ENCODE measurements at regions not wholly inside any gene's neighbourhood (a gene's known extent, or its start where the extent isn't known, plus 50 kb on each side); places are given as distances from the start of the nearest gene placed in this dataset.

DNA sequence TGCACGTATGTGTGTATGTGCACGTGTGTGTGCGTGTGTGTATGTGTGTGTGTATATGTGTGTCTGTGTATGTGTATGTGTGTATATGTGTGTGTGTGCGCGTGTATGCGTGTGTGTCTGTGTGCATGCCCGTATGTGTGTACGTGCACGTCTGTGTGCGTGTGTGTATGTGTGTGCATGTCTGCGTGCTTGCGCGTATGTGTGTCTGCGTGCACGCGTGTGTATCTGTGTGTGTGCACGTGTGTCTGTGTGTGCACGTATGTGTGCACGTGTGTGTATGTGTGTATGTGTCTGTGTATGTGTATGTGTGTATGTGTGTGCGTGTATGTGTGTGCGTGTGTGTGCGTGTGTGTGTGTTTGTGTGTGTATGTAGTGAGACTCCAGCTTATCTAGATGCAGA, 97.5 kb upstream of the SPATS2L start:
- no peak overlapping the region for H3K4me3 ChIP-seq (ENCODE audit: low read length)
- no CpG with 5 or more reads among the region's 22 CpGs for WGBS (ENCODE audit: extremely low coverage, insufficient coverage, low lambda C conversion rate)

DNA sequence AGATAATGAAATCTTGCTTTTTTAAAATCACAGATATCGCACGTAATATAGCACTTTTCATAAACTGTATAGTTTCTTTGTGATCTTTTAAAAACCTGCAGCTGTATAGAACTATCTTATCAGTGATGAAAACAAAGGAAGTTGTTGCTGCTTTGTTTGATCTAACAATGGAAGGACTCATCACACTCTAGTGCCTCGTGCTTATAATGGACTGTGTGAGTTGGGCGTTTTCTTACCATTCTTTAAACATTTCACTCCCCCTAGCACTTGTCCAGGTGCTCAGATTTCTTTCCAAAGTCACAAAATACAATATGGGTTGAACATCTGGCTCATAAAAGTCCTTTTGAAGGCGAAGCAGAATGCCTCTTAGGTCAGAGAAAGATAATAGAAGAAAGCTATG, 94.8 kb upstream of the SPATS2L start:
- no peaks in the 10 kb centered on the region for H3K36me3 ChIP-seq (ENCODE audit: control insufficient read depth, insufficient read depth, low read length)
- no peak overlapping the region for H3K4me2 ChIP-seq (ENCODE audit: low read length)
- DNase-seq, result no peak
- H2BK5ac ChIP-seq (ENCODE audit: low read length), result no peak overlapping the region
- no peak overlapping the region for H3K4ac ChIP-seq (ENCODE audit: low read depth, low read length)
- no peak overlapping the region for H3K56ac ChIP-seq (ENCODE audit: low read length)
- no peak overlapping the region for H2BK120ac ChIP-seq (ENCODE audit: low read depth, low read length)
- H2BK15ac ChIP-seq (replicated peaks; ENCODE audit: low read depth), result no peak overlapping the region
- no peak overlapping the region for H2AK5ac ChIP-seq (ENCODE audit: low read length)
- WGBS (ENCODE audit: extremely low coverage, insufficient coverage, low lambda C conversion rate), result no CpG with 5 or more reads among the region's 5 CpGs
- no peak overlapping the region for H3K27ac ChIP-seq (ENCODE audit: low read depth, low read length)
- H3K18ac ChIP-seq (ENCODE audit: low read length), result no peak overlapping the region
- no peak overlapping the region for H4K8ac ChIP-seq (ENCODE audit: low read depth, low read length)
- no peak overlapping the region for H3K9ac ChIP-seq (ENCODE audit: low read length)
- no peaks in the 10 kb centered on the region for H3K79me2 ChIP-seq (ENCODE audit: control insufficient read depth, insufficient read depth, low read length)
- no peak overlapping the region for H4K5ac ChIP-seq (ENCODE audit: low read length)
- no peak overlapping the region for H3K23ac ChIP-seq (ENCODE audit: low read length)
- no peaks in the 10 kb centered on the region for H3K4me1 ChIP-seq (ENCODE audit: control insufficient read depth, low read depth, low read length)
- H3K4me3 ChIP-seq (ENCODE audit: low read length), result no peak overlapping the region
- H3K27me3 ChIP-seq (ENCODE audit: insufficient read depth, low read length, poor library complexity), result no peaks in the 10 kb centered on the region
- no peaks in the 10 kb centered on the region for H3K79me1 ChIP-seq (ENCODE audit: low read length)

More for the DNA sequence above, 97.5 kb upstream of the SPATS2L start:
- Histone ChIP-seq H2AK5ac (ENCODE audit: low read length) (no peak overlapping the region), H3K18ac (ENCODE audit: low read length) (no peak overlapping the region), H3K27me3 (ENCODE audit: insufficient read depth, low read length, poor library complexity) (no peaks in the 10 kb centered on the region), H3K23ac (ENCODE audit: low read length) (no peak overlapping the region), H3K79me1 (ENCODE audit: low read length) (no peaks in the 10 kb centered on the region), H2BK5ac (ENCODE audit: low read length) (no peak overlapping the region), H4K5ac (ENCODE audit: low read length) (no peak overlapping the region), H4K8ac (ENCODE audit: low read depth, low read length) (no peak overlapping the region), H3K27ac (ENCODE audit: low read depth, low read length) (no peak overlapping the region), H3K4ac (ENCODE audit: low read depth, low read length) (no peak overlapping the region), H3K4me2 (ENCODE audit: low read length) (no peak overlapping the region), H3K36me3 (ENCODE audit: control insufficient read depth, insufficient read depth, low read length) (no peaks in the 10 kb centered on the region), H2BK120ac (ENCODE audit: low read depth, low read length) (no peak overlapping the region), H2BK15ac (replicated peaks; ENCODE audit: low read depth) (no peak overlapping the region), H3K4me1 (ENCODE audit: control insufficient read depth, low read depth, low read length) (no peaks in the 10 kb centered on the region), H3K56ac (ENCODE audit: low read length) (no peak overlapping the region), H3K79me2 (ENCODE audit: control insufficient read depth, insufficient read depth, low read length) (no peaks in the 10 kb centered on the region), H3K9ac (ENCODE audit: low read length) (no peak overlapping the region)
- no peak for DNase-seq

DNA sequence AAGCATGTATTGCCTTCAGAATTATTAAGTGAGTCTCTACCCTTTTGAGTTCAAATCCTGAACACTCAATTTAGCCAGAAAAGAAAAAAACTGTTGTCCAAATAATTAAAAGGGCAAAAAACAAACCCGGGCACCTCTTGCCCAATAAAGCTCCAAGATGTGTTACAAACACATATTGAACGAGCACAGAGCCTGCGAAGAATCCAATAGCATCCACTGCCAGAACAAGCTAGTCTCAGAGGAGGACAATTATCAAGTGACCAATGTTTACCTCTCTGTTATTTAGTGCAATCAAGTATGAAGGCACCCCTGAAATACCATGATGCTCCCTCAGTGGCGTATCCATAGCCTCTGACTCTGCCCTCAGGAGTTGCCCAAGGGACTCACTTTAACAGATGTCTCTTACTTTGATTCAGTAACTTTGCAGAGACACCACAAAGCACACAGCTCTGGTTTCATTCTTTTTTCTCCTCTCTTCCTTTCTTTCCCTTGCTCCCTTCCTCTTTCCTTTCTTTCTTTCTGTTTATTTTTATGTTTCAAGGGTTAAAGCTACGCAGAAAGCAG, 93.5 kb upstream of the SPATS2L start:
- H2BK5ac ChIP-seq (ENCODE audit: low read length), result no peak overlapping the region
- WGBS (ENCODE audit: extremely low coverage, insufficient coverage, low lambda C conversion rate), result no CpG with 5 or more reads among the region's 5 CpGs
- H3K4me2 ChIP-seq (ENCODE audit: low read length), result no peak overlapping the region
- H3K27me3 ChIP-seq (ENCODE audit: insufficient read depth, low read length, poor library complexity), result no peaks in the 10 kb centered on the region
- no peak overlapping the region for H3K56ac ChIP-seq (ENCODE audit: low read length)
- H4K8ac ChIP-seq (ENCODE audit: low read depth, low read length), result no peak overlapping the region
- no peak overlapping the region for H3K9ac ChIP-seq (ENCODE audit: low read length)
- H3K79me1 ChIP-seq (ENCODE audit: low read length), result no peaks in the 10 kb centered on the region
- H3K36me3 ChIP-seq (ENCODE audit: control insufficient read depth, insufficient read depth, low read length), result no peaks in the 10 kb centered on the region
- no peak overlapping the region for H2BK120ac ChIP-seq (ENCODE audit: low read depth, low read length)
- no peak for DNase-seq
- no peak overlapping the region for H2AK5ac ChIP-seq (ENCODE audit: low read length)
- no peak overlapping the region for H4K5ac ChIP-seq (ENCODE audit: low read length)
- H3K4me3 ChIP-seq (ENCODE audit: low read length), result no peak overlapping the region
- H3K4ac ChIP-seq (ENCODE audit: low read depth, low read length), result no peak overlapping the region
- H3K4me1 ChIP-seq (ENCODE audit: control insufficient read depth, low read depth, low read length), result no peaks in the 10 kb centered on the region
- no peak overlapping the region for H2BK15ac ChIP-seq (replicated peaks; ENCODE audit: low read depth)
- no peak overlapping the region for H3K23ac ChIP-seq (ENCODE audit: low read length)
- H3K79me2 ChIP-seq (ENCODE audit: control insufficient read depth, insufficient read depth, low read length), result no peaks in the 10 kb centered on the region
- H3K18ac ChIP-seq (ENCODE audit: low read length), result no peak overlapping the region
- H3K27ac ChIP-seq (ENCODE audit: low read depth, low read length), result no peak overlapping the region

DNA sequence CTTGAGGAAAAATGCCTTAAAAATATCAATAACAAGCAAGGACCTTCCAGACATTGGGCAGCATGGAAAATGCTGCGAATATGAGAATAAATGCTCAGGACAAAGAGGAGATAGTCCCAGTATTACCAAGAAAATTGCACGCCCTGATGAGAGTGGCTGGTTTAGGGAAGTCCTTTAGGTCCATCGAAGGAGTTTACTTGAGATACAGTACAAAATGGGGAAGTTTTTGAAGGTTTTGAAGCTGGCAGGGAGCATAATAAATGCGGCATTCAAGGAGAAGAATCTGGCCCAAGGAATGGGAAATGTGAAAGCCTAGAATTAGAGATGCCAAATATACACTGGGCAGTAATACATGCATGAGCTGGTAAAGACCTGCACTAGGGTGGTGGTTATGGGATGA, 90.2 kb upstream of the SPATS2L start:
- Histone ChIP-seq H3K4me2 (ENCODE audit: low read length) (no peak overlapping the region), H2BK15ac (replicated peaks; ENCODE audit: low read depth) (no peak overlapping the region), H3K18ac (ENCODE audit: low read length) (no peak overlapping the region), H2AK5ac (ENCODE audit: low read length) (no peak overlapping the region), H4K5ac (ENCODE audit: low read length) (no peak overlapping the region), H3K27ac (ENCODE audit: low read depth, low read length) (no peak overlapping the region), H3K4me1 (ENCODE audit: control insufficient read depth, low read depth, low read length) (no peaks in the 10 kb centered on the region), H3K79me2 (ENCODE audit: control insufficient read depth, insufficient read depth, low read length) (no peaks in the 10 kb centered on the region), H3K4me3 (ENCODE audit: low read length) (no peak overlapping the region), H3K9ac (ENCODE audit: low read length) (no peak overlapping the region), H4K8ac (ENCODE audit: low read depth, low read length) (no peak overlapping the region), H2BK5ac (ENCODE audit: low read length) (no peak overlapping the region), H3K23ac (ENCODE audit: low read length) (no peak overlapping the region), H3K4ac (ENCODE audit: low read depth, low read length) (no peak overlapping the region), H3K56ac (ENCODE audit: low read length) (no peak overlapping the region), H3K27me3 (ENCODE audit: insufficient read depth, low read length, poor library complexity) (no peaks in the 10 kb centered on the region), H2BK120ac (ENCODE audit: low read depth, low read length) (no peak overlapping the region), H3K79me1 (ENCODE audit: low read length) (no peaks in the 10 kb centered on the region), H3K36me3 (ENCODE audit: control insufficient read depth, insufficient read depth, low read length) (no peaks in the 10 kb centered on the region)
- WGBS (ENCODE audit: extremely low coverage, insufficient coverage, low lambda C conversion rate), result no CpG with 5 or more reads among the region's 4 CpGs
- DNase-seq, result no peak

DNA sequence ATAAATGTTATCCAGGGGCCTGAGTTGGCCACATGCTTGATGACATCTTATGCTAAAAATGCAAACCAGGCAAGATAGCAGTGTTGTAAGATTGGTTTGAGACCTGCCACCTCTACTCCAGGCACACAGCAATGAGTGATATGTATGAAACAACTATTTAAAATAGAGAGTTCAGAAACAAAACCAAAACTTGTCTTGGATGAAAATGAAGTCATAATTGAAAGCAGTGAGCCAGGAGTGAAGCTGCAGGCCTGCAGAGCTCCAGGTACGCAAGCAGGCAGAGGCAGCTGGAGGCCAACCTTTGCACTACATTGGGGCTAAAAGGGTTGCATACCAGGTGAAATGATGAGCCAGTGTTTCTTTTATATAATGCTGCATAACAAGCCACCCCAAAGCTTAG, 89.2 kb upstream of the SPATS2L start:
- Histone ChIP-seq H2BK120ac (ENCODE audit: low read depth, low read length) (no peak overlapping the region), H3K27ac (ENCODE audit: low read depth, low read length) (no peak overlapping the region)
- WGBS (ENCODE audit: extremely low coverage, insufficient coverage, low lambda C conversion rate), result no CpG with 5 or more reads among the region's 1 CpG

DNA sequence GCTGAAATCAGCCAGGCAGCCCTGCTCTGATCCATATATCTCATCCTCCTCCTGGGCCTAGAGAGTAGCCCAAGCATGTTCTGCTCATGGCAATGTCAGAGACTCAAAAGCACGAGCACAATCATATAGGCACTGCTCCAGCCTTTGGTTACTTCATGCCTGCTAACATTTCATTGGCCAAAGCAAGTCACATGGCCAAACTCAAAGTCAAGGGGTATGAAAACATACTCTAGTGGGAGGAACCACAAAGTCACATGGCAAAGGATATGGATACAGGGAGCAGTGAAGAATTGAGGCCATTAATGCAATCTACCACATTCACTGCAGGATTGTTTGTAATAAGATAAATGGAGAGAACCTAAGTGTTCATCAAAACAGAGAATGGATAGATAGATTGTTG, 87.8 kb upstream of the SPATS2L start:
- no peak for DNase-seq
- Histone ChIP-seq H3K4ac (ENCODE audit: low read depth, low read length) (no peak overlapping the region), H3K23ac (ENCODE audit: low read length) (no peak overlapping the region), H2BK15ac (replicated peaks; ENCODE audit: low read depth) (no peak overlapping the region), H2BK5ac (ENCODE audit: low read length) (no peak overlapping the region), H3K9ac (ENCODE audit: low read length) (no peak overlapping the region), H2BK120ac (ENCODE audit: low read depth, low read length) (no peak overlapping the region), H3K4me1 (ENCODE audit: control insufficient read depth, low read depth, low read length) (no peaks in the 10 kb centered on the region), H3K4me2 (ENCODE audit: low read length) (no peak overlapping the region), H4K8ac (ENCODE audit: low read depth, low read length) (no peak overlapping the region), H3K4me3 (ENCODE audit: low read length) (no peak overlapping the region), H3K36me3 (ENCODE audit: control insufficient read depth, insufficient read depth, low read length) (no peaks in the 10 kb centered on the region), H3K27ac (ENCODE audit: low read depth, low read length) (no peak overlapping the region), H3K18ac (ENCODE audit: low read length) (no peak overlapping the region), H2AK5ac (ENCODE audit: low read length) (peak overlapping the region; percentile 57), H3K56ac (ENCODE audit: low read length) (no peak overlapping the region), H4K5ac (ENCODE audit: low read length) (no peak overlapping the region), H3K79me2 (ENCODE audit: control insufficient read depth, insufficient read depth, low read length) (no peaks in the 10 kb centered on the region), H3K79me1 (ENCODE audit: low read length) (no peaks in the 10 kb centered on the region), H3K27me3 (ENCODE audit: insufficient read depth, low read length, poor library complexity) (no peaks in the 10 kb centered on the region)
- WGBS (ENCODE audit: extremely low coverage, insufficient coverage, low lambda C conversion rate), result no CpG with 5 or more reads among the region's 1 CpG

More for the DNA sequence above, 89.2 kb upstream of the SPATS2L start:
- no peak for DNase-seq
- no peak overlapping the region for H4K8ac ChIP-seq (ENCODE audit: low read depth, low read length)
- no peaks in the 10 kb centered on the region for H3K27me3 ChIP-seq (ENCODE audit: insufficient read depth, low read length, poor library complexity)
- H2BK5ac ChIP-seq (ENCODE audit: low read length), result no peak overlapping the region
- no peak overlapping the region for H3K4me3 ChIP-seq (ENCODE audit: low read length)
- H2BK15ac ChIP-seq (replicated peaks; ENCODE audit: low read depth), result peak overlapping the region; percentile 13
- no peak overlapping the region for H4K5ac ChIP-seq (ENCODE audit: low read length)
- H3K4me1 ChIP-seq (ENCODE audit: control insufficient read depth, low read depth, low read length), result no peaks in the 10 kb centered on the region
- no peaks in the 10 kb centered on the region for H3K36me3 ChIP-seq (ENCODE audit: control insufficient read depth, insufficient read depth, low read length)
- no peak overlapping the region for H3K4ac ChIP-seq (ENCODE audit: low read depth, low read length)
- H3K79me1 ChIP-seq (ENCODE audit: low read length), result no peaks in the 10 kb centered on the region
- H3K23ac ChIP-seq (ENCODE audit: low read length), result no peak overlapping the region
- H3K56ac ChIP-seq (ENCODE audit: low read length), result no peak overlapping the region
- H3K9ac ChIP-seq (ENCODE audit: low read length), result no peak overlapping the region
- H3K18ac ChIP-seq (ENCODE audit: low read length), result no peak overlapping the region
- no peaks in the 10 kb centered on the region for H3K79me2 ChIP-seq (ENCODE audit: control insufficient read depth, insufficient read depth, low read length)
- H2AK5ac ChIP-seq (ENCODE audit: low read length), result no peak overlapping the region
- no peak overlapping the region for H3K4me2 ChIP-seq (ENCODE audit: low read length)

Data from mesendoderm (in vitro differentiated cells).